Activated CD4-positive, alpha-beta memory T cell treated with anti-CD3 and anti-CD28 coated beads for 36 hours (primary cell): ENCODE measurements at regions not wholly inside any gene's neighbourhood (a gene's known extent, or its start where the extent isn't known, plus 50 kb on each side); places are given as distances from the start of the nearest gene placed in this dataset.

ENCODE experiments used
- CTCF ChIA-PET: fragments of 350-600 bp; sonication (Branson Sonifier 250); formaldehyde crosslinking; loops from one replicate; lab custom pipeline; 2021; ENCODE audit warnings: antibody characterized with exemption, inconsistent platforms; lab: Charles Lee
- POLR2A ChIA-PET: fragments of 350-600 bp; sonication (Branson Sonifier 250); formaldehyde crosslinking; loops from one replicate; lab custom pipeline; 2021; ENCODE audit warnings: antibody characterized with exemption; lab: Charles Lee
- DNase-seq: peaks from one replicate; pipeline ENCODE4 v3.0.0-alpha.2; 2020
- H3K27ac Mint-ChIP-seq: one replicate; pipeline ENCODE4 v1.8.0; 2021; ENCODE audit warnings: mixed read lengths
- H3K27me3 Mint-ChIP-seq: one replicate; pipeline ENCODE4 v1.8.0; 2021; ENCODE audit warnings: mixed read lengths
- H3K36me3 Mint-ChIP-seq: one replicate; pipeline ENCODE4 v1.8.0; 2021; ENCODE audit warnings: mixed read lengths
- H3K4me1 Mint-ChIP-seq: one replicate; pipeline ENCODE4 v1.8.0; 2021; ENCODE audit warnings: low read depth, mixed read lengths
- H3K4me3 Mint-ChIP-seq: one replicate; pipeline ENCODE4 v1.8.0; 2021; ENCODE audit warnings: mild to moderate bottlenecking, mixed read lengths
- H3K9me3 Mint-ChIP-seq: one replicate; pipeline ENCODE4 v1.8.0; 2021; ENCODE audit warnings: mixed read lengths
- intact Hi-C: fragments of 100-400 bp; cut with micrococcal nuclease; formaldehyde crosslinking; loops from one replicate; pipeline ENCODE4 v1.15.1; 2023

GRCh38 chr16:14002416-14002990 lies 68.6 kb upstream of the MRTFB start:
- intact Hi-C loops: no loop called here
- Mint-ChIP-seq H3K36me3 (no peaks in the 10 kb centered on the region), H3K27ac (no peak overlapping the region), H3K4me3 (no peak overlapping the region), H3K9me3 (no peaks in the 10 kb centered on the region), H3K4me1 (peaks cover 7% of the 10 kb centered on the region), H3K27me3 (peaks cover 5% of the 10 kb centered on the region)
- CTCF ChIA-PET: no interaction called here
- DNase-seq: no peak
- POLR2A ChIA-PET: no interaction called here

GRCh38 chr16:14003074-14003570 lies 68.0 kb upstream of the MRTFB start:
- H3K27ac Mint-ChIP-seq: no peak overlapping the region
- DNase-seq: no peak
- ChIA-PET CTCF (no interaction called here), POLR2A (no interaction called here)
- H3K27me3 Mint-ChIP-seq: peaks cover 2% of the 10 kb centered on the region
- H3K9me3 Mint-ChIP-seq: no peaks in the 10 kb centered on the region
- no peaks in the 10 kb centered on the region for H3K36me3 Mint-ChIP-seq
- H3K4me3 Mint-ChIP-seq: no peak overlapping the region
- intact Hi-C loops: no loop called here
- peaks cover 7% of the 10 kb centered on the region for H3K4me1 Mint-ChIP-seq

- POLR2A ChIA-PET: no interaction called here
- no peak overlapping the region for H3K27ac Mint-ChIP-seq
- peaks cover 7% of the 10 kb centered on the region for H3K4me1 Mint-ChIP-seq
- no peak overlapping the region for H3K4me3 Mint-ChIP-seq
- peaks cover 5% of the 10 kb centered on the region for H3K27me3 Mint-ChIP-seq
- H3K9me3 Mint-ChIP-seq: no peaks in the 10 kb centered on the region
- no peak for DNase-seq
- H3K36me3 Mint-ChIP-seq: no peaks in the 10 kb centered on the region
- intact Hi-C loops: no loop called here
- CTCF ChIA-PET: no interaction called here
These were observed 66.9 kb upstream of the MRTFB start for GRCh38 chr16:14004031-14004728.

- H3K27me3 Mint-ChIP-seq: peaks cover 7% of the 10 kb centered on the region
- ChIA-PET CTCF (interaction anchor here (0.6 kb wide), 1 partner anchor 28 kb away, joined by 3 read pairs; no protein-coding TSS in a partner anchor), POLR2A (no interaction called here)
- DNase-seq: no peak
- H3K36me3 Mint-ChIP-seq: no peaks in the 10 kb centered on the region
- peaks cover 7% of the 10 kb centered on the region for H3K4me1 Mint-ChIP-seq
- H3K27ac Mint-ChIP-seq: no peak overlapping the region
- no peaks in the 10 kb centered on the region for H3K9me3 Mint-ChIP-seq
- intact Hi-C loops: no loop called here
- H3K4me3 Mint-ChIP-seq: no peak overlapping the region
These were observed 66.3 kb upstream of the MRTFB start for GRCh38 chr16:14004729-14005315.

- DNase-seq: no peak
- ChIA-PET CTCF (interaction anchor here (0.6 to 1.0 kb wide), 2 partner anchors 27 to 85 kb away, joined by 3 to 4 read pairs; partner anchors contain the start of gene ERCC4), POLR2A (no interaction called here)
- Mint-ChIP-seq H3K27me3 (peaks cover 9% of the 10 kb centered on the region), H3K9me3 (no peaks in the 10 kb centered on the region), H3K36me3 (no peaks in the 10 kb centered on the region), H3K4me3 (no peak overlapping the region), H3K4me1 (peaks cover 7% of the 10 kb centered on the region), H3K27ac (no peak overlapping the region)
- intact Hi-C loops: no loop called here
These were observed 65.8 kb upstream of the MRTFB start for GRCh38 chr16:14005335-14005734.

GRCh38 chr16:14007450-14007849 lies 63.7 kb upstream of the MRTFB start:
- Mint-ChIP-seq H3K27me3 (peaks cover 9% of the 10 kb centered on the region), H3K36me3 (no peaks in the 10 kb centered on the region), H3K9me3 (no peaks in the 10 kb centered on the region), H3K4me3 (no peak overlapping the region), H3K4me1 (peaks cover 7% of the 10 kb centered on the region), H3K27ac (no peak overlapping the region)
- ChIA-PET POLR2A (no interaction called here), CTCF (interaction anchor here (0.9 kb wide), 1 partner anchor 84 kb away, joined by 3 read pairs; no protein-coding TSS in a partner anchor)
- intact Hi-C loops: no loop called here
- DNase-seq: no peak

GRCh38 chr16:14011001-14011400 lies 60.1 kb upstream of the MRTFB start:
- no peak overlapping the region for H3K4me3 Mint-ChIP-seq
- H3K4me1 Mint-ChIP-seq: peaks cover 7% of the 10 kb centered on the region
- H3K36me3 Mint-ChIP-seq: no peaks in the 10 kb centered on the region
- CTCF ChIA-PET: no interaction called here
- H3K27ac Mint-ChIP-seq: no peak overlapping the region
- POLR2A ChIA-PET: no interaction called here
- no peak for DNase-seq
- H3K27me3 Mint-ChIP-seq: peaks cover 14% of the 10 kb centered on the region
- intact Hi-C loops: no loop called here
- H3K9me3 Mint-ChIP-seq: no peaks in the 10 kb centered on the region

GRCh38 chr16:14011846-14012245 lies 59.3 kb upstream of the MRTFB start:
- ChIA-PET POLR2A (no interaction called here), CTCF (no interaction called here)
- Mint-ChIP-seq H3K4me3 (no peak overlapping the region), H3K27me3 (peaks cover 16% of the 10 kb centered on the region), H3K27ac (no peak overlapping the region), H3K9me3 (no peaks in the 10 kb centered on the region), H3K36me3 (no peaks in the 10 kb centered on the region), H3K4me1 (peaks cover 7% of the 10 kb centered on the region)
- no peak for DNase-seq
- intact Hi-C loops: no loop called here

- ChIA-PET POLR2A (no interaction called here), CTCF (no interaction called here)
- no peaks in the 10 kb centered on the region for H3K4me1 Mint-ChIP-seq
- peaks cover 16% of the 10 kb centered on the region for H3K27me3 Mint-ChIP-seq
- H3K9me3 Mint-ChIP-seq: no peaks in the 10 kb centered on the region
- no peak overlapping the region for H3K27ac Mint-ChIP-seq
- no peak for DNase-seq
- H3K4me3 Mint-ChIP-seq: no peak overlapping the region
- no peaks in the 10 kb centered on the region for H3K36me3 Mint-ChIP-seq
- intact Hi-C loops: no loop called here
These were observed 58.0 kb upstream of the MRTFB start for GRCh38 chr16:14013145-14013570.

- Mint-ChIP-seq H3K4me3 (no peak overlapping the region), H3K36me3 (no peaks in the 10 kb centered on the region), H3K27me3 (peaks cover 13% of the 10 kb centered on the region), H3K4me1 (no peaks in the 10 kb centered on the region), H3K9me3 (no peaks in the 10 kb centered on the region), H3K27ac (no peak overlapping the region)
- POLR2A ChIA-PET: no interaction called here
- CTCF ChIA-PET: no interaction called here
- DNase-seq: no peak
- intact Hi-C loops: no loop called here
These were observed 57.4 kb upstream of the MRTFB start for GRCh38 chr16:14013571-14014283.

- Mint-ChIP-seq H3K36me3 (no peaks in the 10 kb centered on the region), H3K9me3 (no peaks in the 10 kb centered on the region), H3K27me3 (peaks cover 13% of the 10 kb centered on the region), H3K27ac (no peak overlapping the region), H3K4me3 (no peak overlapping the region), H3K4me1 (no peaks in the 10 kb centered on the region)
- ChIA-PET POLR2A (no interaction called here), CTCF (no interaction called here)
- intact Hi-C loops: no loop called here
- no peak for DNase-seq
These were observed 56.9 kb upstream of the MRTFB start for GRCh38 chr16:14014284-14014625.

- intact Hi-C loops: no loop called here
- Mint-ChIP-seq H3K27me3 (peaks cover 9% of the 10 kb centered on the region), H3K4me1 (no peaks in the 10 kb centered on the region), H3K9me3 (no peaks in the 10 kb centered on the region), H3K4me3 (no peak overlapping the region), H3K36me3 (no peaks in the 10 kb centered on the region), H3K27ac (no peak overlapping the region)
- ChIA-PET CTCF (no interaction called here), POLR2A (no interaction called here)
- DNase-seq: no peak
These were observed 56.1 kb upstream of the MRTFB start for GRCh38 chr16:14015033-14015432.
